ENCODE measurements at regions not wholly inside any gene's neighbourhood (a gene's known extent, or its start where the extent isn't known, plus 50 kb on each side); places are given as distances from the start of the nearest gene placed in this dataset.

GRCh38 chr4:187417721-187418120 lies 577.9 kb upstream of the ZFP42 start:
- TF ChIP-seq CTCF (IDR thresholded peaks at IDR 0.05; ENCODE audit: insufficient read depth, low read length, poor library complexity, severe bottlenecking), result no peak
- TF ChIP-seq EZH2phosphoT487 (conservative IDR thresholded peaks at IDR 0.05; ENCODE audit: low read length), result no peak

Data from SU-DHL-6 (cell line).